GM21723 (cell line): ENCODE measurements at regions not wholly inside any gene's neighbourhood (a gene's known extent, or its start where the extent isn't known, plus 50 kb on each side); places are given as distances from the start of the nearest gene placed in this dataset.
"Not testable (repeated sequence)": the region's sequence is repeated elsewhere in the genome, so short reads cannot be mapped to it uniquely, and the experiment has no call there.

ENCODE experiments used
- ATAC-seq: cut with Tn5 transposase; IDR thresholded peaks from one replicate; pipeline ENCODE4 v1.9.1; 2021; ENCODE audit warnings: mild to moderate bottlenecking, moderate library complexity; ENCODE audit not compliant: unreplicated experiment

DNA sequence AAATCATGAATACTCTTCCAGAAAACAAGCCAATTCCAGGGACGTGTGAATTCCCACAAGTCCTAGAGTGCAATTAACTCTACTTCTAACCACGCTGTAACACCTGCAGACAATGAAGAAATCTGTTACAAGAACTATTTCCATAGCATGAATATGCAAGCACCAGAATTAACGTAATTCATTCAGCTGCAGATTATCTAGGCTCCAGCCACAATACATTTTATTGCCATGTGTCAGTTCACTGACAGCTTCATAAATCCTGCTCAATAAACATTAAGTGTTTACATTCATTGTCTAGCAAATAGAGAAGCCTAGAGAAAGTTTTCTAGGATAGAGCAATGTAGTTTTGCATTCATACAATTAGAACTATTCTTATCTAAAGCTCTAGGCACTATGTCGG lies 1348.5 kb downstream of the GRIK2 start:
- no peak for ATAC-seq

DNA sequence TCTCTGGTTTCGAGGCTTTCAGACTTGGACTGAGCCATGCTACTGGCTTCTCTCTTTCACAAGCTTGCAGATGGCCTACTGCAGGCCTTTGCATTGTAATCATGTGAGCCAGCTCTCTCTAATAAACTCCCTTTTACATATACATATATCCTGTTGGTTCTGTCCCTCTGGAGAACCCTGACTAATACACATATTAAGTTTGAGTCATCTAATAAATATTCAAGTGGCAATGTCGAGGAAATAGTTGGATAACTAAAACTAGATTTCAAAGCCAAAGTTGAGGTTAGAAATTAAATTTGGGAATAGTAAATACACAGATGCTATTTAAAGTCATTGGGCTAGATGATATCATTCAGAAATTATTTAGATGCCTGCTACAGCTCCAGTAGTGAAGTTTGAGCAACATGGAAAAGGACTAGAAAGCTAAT lies 1343.4 kb downstream of the GRIK2 start:
- ATAC-seq = no peak

DNA sequence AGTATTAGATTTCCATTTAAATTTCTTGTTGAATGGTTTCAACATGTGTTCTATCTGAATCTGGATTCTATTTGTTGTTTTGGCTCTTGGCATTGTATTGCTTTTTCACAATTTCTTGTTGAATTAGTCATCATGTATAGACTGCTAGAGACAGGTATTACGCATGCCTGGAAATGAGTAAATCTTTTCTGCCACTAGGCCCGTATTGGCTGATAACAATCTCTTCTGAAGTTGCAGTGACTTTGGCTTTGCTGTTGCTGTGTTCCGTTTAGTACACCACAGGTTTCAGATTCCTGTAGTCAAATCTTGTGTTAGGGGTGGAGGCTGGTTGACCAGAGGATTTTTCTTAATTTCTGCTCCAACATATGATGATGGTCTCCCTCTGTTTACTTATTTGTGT lies 1339.4 kb downstream of the GRIK2 start:
- ATAC-seq = no peak

DNA sequence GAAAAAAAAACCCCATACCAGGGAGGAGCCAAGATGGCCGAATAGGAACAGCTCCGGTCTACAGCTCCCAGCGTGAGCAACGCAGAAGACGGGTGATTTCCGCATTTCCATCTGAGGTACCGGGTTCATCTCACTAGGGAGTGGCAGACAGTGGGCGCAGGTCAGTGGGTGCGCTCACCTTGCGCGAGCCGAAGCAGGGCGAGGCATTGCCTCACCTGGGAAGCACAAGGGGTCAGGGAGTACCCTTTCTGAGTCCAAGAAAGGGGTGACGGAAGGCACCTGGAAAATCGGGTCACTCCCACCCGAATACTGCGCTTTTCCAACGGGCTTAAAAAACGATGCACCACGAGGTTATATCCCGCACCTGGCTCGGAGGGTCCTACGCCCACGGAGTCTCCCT lies 1328.6 kb downstream of the GRIK2 start:
- ATAC-seq = not testable (repeated sequence)

DNA sequence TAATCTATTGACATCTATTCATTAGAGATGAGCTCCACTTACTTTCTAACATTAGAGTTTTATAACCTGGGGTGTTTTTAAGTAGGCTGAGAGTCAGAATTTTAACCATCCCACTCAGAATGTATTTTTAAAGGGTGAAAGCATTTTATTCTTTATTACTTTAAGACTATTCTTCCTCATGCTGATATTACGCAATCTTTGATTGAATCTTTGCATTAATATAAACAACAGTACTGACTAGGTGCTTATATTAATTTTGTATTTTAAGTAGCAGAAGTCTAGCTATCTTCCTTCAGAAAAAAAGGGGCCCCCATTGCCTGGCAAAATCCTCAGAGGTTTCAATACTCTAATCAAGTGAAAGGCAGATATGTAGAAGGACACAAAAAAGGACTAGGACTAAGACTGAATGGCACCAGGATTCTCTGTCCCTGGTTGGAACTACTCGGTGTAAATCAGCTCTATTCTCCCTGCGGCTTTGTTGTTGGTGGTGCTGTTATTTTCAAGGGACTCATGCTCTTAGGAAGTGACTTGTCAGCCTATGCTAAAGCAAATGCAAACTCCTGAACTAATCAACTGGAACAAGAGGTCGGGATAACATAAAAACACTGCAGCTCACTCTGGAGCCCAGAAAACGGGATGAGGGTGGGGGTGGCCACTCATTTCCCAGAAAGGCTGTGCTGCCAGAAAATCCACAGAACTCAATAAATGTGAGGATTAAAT lies 1324.4 kb downstream of the GRIK2 start:
- ATAC-seq = no peak

DNA sequence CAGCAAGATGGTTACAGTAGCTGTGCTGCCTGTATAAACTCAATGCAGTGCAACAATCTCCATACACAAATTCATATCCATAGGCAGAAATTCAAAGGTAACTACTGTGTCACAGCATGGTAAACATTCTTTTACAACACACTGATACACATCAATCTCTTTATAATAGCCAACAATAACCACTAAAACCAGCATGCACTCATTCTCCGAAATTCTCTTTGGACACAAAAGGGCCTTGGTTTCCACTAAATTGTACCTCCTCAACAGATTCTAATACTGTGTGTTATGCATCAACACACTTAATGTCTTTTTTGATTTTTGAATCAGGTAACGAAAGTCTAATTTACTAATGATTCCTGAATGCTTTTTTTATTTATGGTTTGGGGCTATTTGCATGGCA lies 1323.7 kb downstream of the GRIK2 start:
- no peak for ATAC-seq

DNA sequence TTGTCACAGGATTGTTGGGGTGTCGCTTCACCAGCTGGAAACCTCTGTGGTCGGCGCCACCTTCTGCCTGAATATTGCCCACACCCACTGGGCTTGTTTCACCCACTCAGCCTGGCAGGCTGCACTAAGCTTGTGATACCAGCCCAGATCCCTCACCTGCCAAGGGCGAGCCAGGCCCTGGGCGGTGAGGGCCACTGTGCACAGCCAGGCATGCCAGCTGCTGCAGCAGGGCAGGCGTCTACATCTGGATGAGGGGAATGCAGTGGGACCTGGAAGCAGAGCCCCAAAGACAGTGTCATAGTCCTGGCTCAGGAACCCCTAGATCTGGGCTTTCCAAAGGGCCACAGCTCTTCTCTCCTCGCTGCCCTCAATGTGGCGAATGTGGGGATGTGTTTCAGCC lies 1307.5 kb downstream of the GRIK2 start:
- ATAC-seq = no peak

DNA sequence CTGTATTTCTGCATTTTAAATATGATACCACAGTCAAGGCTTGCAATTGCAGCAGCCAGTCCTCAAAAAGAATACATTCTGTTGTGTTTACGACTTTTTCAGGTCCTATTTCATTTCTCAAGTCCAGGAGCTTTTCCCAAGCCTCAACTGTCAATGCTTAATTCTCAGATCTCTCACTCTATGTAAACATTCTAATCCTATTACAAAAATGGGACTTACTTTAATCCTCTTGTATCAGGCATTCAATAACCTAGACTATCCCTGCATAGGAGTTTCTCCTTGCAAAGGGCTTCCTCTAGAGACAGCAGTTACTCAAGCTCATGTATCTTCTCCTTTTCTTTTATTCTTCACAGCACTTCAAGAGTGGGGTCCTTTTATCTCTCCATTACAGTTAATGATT lies 1293.0 kb downstream of the GRIK2 start:
- ATAC-seq = no peak

DNA sequence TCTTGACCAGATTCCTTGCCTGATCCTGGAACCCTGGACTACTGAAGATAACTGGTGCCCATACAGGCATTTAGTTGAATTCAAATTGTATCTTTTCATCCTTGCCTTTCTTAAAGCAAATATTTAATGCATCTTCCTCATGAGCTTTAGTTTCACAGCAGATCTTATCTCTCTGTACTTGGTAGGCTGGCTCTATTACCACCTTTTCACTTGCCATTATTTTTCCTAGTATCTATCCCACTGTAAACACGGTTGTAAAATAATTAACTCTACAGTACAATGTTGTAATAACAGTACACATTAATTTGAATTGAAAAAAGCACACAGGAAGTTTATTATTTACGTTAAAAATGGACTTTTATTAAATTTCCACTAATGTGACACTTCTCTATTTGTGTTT lies 1286.9 kb downstream of the GRIK2 start:
- ATAC-seq = no peak

DNA sequence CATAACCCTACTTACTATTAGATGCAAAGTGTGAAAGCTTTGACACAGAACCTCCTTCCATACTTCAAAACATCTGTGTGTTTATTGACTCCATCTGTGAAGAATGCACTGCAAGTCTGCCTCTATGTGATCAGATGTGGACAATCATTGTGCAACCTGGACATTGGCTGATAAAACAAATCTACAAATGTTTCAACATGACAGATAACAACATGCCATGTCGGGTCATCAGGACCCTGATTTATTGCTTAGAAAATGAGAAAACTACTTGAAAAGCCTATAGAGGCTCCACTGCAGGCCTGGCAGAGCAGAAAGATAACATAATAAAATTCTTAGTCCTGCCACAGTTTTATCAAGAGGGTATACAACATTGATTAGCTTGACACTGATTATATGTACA lies 1286.4 kb downstream of the GRIK2 start:
- ATAC-seq = no peak

DNA sequence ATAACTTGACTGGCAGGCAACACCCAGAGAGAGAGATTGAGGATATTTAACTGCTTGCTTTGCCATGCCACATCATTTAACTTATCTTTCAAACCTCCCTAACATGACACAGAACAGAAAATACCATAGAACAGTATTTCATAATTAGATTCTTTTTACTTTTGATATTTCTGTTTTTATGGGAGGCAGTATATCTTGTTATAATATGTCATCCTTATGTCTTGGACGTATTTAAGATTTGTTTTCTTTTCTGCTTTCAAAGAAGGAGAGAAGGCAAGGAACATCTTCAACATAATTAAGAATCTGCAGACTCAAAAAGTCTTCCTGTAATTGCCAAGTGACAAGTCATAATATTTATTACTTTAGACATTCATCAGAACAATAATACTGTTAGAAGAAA lies 1283.7 kb downstream of the GRIK2 start:
- no peak for ATAC-seq

DNA sequence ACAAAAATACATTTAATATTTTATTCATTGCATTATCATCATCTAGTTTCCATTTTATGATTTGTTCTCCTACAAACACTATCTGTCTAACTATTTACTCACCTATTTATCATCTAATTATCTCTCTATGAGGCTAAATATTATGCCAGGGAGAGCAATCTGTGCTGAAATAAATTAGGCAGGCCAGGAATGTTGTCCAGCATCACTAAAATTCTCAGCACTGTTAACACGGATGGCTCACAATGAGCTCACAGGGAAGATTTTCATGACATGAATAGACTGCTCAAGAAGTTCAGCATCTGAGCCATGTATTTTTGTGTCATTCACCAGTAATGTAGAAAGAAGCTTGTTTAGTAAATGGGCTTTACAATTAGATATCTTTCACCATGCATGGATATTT lies 1277.2 kb downstream of the GRIK2 start:
- no peak for ATAC-seq

DNA sequence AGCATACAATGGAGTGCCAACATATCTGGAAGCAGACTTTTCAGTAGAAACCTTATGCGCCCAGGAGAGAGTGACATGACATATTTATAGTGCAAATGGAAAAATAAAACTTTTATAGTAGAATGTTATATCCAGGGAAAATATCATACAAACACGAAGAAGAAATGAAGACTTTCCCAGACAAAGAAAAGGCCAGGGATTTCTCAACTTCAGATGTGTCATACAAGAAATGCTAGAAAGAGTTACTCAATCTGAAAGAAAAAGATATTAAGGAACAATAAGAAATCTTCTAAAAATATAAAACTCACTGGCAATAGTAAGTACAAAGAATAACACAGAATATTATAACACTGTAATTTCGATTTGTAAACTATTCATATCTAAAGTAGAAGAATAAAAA lies 1269.3 kb downstream of the GRIK2 start:
- ATAC-seq = no peak

DNA sequence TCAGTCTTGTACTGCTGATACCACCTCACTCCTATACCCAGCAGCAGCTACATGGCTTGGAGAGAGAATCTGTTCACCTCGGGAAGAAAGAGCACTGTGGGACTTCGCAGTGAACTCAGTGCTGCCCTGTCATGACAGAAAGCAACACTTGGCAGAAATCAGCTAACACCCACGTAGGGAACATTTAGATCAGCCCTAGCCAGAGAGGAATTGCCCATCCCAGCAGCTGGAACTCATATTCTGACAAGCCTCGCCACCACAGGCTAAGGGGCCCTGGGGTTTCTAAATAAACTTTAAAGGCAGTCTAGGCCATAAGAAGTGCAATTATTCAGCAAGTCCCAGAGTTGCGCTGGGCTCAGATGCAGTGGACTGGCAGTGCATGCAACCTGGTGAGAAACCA lies 1266.8 kb downstream of the GRIK2 start:
- no peak for ATAC-seq

DNA sequence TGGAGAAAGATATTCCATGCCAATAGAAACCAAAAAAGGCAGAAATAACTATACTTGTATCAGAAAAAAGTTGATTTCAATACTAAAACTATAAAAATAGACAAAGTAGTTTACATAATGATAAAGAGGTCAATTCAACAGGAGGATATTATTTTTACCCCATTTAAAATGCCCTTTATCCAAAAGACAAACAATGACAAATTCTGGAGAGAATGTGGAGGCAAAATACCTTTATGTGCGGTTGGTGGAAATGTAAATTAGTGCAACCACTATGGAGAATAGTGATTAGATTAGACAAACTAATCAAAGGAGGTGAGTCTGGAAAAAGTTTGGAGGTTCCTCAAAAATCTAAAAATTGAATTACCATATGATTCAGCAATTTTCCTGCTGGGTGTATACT lies 1262.3 kb downstream of the GRIK2 start:
- no peak for ATAC-seq

DNA sequence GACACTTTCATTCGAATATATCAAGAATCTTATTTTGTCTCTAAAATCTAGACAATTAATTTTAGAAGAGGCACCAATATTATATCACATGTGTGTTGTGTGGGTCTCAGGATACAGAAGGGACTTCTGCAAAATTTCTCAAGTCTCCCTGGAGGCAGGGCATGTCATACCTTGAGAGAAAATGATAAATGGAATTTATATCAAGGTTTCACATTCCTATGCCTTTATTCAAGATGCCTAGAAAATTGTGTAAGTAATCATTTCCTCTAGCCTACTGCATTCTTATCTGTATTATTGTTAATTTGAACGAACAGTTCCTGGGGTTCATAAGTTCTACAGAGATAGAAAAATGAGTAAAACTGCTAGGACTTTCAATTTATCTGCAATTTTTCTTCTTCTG lies 1247.9 kb downstream of the GRIK2 start:
- no peak for ATAC-seq

DNA sequence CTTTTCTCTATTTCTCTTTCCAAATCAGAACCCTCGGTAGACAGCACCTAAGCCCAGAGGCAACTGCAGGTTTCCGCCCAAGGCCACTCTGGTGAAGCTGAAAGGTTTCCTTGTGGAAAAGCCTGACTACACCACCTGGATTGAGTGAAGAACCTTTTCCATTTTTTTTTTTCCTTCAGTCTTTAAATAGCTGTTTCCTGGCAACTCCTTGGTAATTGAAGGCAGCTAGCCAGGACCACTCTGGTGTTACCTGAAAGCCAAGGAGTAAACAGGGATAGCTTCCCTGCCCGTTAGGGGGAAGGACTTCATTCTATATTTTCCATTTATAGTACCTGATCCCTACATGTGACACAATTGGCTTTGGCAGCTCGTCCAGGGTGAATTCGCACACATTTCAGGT lies 1238.4 kb downstream of the GRIK2 start:
- no peak for ATAC-seq

DNA sequence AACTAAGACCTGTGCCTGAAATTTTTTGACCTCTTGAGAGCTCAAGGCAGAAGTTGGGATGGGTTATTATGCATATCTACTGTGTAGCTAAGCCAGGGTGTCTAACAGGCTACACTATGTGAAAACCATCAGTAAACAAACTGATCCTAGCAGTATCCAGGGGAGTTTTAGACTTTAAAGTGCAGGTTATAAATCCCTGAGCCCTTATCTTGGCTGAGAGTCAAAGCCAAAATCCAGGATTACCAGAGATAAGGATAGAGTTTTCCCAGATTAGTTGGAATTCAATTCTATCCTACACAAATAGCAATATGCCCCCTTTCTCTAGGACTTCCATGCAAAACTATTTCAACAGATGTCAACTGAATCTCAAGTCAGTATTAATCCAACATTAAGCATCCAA lies 1229.7 kb downstream of the GRIK2 start:
- ATAC-seq = no peak

DNA sequence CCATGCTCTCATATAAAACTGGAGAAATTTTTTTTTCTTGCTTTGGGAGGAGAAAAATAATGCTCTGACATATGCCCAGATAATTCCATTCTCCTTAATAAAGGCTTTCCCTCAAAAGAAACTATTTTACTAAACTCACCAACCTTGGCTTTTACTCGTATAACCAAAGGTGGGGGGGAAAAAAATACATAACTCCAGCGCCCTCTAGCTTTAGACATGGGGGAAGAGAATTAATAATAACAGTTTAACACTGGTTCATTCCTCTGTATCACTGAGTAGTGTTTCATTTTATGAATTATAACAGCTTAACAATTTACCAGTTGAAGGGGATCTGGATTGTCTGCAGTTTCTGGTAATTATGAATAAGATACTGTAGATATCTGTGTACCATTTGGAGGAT lies 1226.1 kb downstream of the GRIK2 start:
- no peak for ATAC-seq

DNA sequence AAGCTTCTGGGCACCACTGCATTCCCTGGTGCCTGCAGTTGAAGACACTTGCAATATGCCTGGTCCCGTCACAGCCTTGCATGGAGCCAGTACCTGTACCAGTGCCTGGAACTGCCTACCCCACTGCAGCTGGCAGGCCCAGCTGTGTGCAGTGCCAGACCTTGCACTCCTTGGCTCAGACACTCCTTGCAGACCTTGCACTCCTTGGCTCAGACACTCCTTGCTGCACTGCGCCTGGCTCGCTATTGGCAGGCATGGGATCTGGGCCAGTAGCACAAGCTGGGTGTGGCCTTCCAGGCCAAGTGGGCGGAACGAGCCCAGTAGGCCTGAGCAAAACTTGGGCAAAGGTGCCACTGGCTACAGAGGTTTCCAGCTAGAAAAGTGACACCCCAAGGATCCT lies 1189.1 kb downstream of the GRIK2 start:
- ATAC-seq = no peak

DNA sequence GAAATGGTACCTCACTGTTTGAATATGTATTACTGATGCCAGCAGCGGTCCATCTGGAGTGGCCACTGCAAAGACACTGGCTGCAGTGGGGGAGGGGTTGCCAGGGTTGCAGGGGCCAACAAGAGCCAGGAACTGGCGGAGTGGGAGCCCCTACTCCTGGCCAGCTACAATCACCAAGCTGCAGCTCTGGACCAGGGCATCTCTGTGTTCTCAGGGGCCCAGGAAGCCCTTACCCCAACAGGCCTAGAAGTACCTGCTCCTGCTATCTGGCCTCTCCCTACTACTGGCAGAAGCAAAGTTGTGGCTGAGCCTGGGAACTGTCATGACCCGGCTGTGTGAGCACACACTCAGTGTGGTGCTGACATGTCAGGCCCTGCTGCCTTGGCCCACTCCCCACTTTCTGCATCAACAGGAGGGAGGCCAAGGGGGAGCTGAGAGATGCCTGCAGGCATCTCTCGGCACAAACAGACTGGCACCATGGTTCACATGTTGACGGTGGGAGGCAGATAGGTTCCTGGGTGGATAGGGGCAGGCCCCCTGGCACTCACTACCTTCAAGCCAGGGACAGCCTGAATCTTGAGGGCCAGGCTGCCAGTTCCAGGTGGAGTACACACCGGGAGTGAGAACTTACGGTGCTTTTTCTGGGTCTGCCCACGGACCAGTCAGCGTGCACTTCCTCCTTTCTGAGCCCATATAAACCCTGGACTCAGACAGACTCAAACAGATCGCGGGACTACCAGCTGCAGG lies 1188.0 kb downstream of the GRIK2 start:
- no peak for ATAC-seq

DNA sequence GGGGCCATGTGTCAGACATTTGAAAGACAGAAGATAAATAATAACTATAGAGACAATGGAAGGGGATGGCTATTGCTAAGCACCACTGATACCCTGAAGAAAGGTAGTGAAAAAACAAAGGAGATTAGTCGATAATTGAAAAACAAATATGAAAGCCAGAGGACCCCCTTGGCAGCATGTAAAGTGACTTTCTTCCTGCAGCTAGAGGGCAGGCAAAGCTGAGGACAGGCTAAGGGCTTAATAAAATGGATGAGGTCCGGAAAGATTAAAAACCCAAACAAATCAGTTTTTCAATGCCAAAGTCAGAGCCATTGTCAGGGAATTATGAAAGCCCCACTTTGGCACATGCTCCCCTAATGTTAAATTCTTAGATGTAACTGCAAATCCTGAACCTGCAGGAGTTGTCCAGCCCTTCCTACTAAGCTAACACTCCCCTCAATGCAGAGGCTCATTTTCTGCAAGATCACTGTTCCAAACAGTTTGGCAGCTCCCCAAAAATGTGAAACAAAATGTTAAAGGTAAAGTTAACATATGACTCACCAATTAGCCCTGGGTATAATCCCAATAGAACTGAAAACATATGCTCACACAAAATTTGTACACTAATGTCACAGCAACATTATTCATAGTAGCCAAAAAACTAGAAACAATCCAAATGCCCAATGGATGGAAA lies 1177.9 kb downstream of the GRIK2 start:
- no peak for ATAC-seq
